ENCODE measurements at regions not wholly inside any gene's neighbourhood (a gene's known extent, or its start where the extent isn't known, plus 50 kb on each side); places are given as distances from the start of the nearest gene placed in this dataset.

DNA sequence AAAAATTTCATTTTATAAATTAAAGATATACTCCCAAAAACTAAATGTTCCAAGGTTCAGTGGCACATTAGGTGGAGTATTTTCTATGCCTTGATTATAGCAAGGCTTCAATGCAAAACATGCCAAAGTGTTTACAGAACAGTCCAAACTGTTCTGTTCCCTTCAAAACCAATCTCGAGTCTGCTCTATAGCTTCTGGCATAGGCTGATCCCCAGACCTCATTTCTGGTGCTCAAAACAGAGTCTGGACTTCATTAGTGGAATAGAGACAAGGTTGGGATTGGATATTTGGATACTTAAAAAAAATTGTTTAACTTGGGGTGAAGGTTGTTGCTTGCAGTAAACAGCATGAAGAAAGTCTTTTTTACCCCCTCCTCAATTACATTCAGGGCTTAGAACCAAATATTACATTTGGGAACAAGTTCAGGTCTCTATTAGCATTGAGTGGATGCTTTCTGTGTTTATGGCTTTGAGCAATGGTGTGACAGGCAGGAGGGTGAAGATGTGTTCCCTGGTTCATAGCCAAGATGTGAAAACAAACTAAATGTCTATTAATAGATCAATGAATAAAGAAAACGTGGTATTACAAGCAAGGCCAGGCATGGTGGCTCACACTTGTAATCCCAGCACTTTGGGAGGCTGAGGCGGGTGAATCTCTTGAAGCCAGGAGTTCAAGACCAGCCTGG lies 208.1 kb upstream of the RND3 start:
- no peak for DNase-seq
- no peak overlapping the region for H3K4me3 ChIP-seq (ENCODE audit: low read length)
- H3K4me1 ChIP-seq (ENCODE audit: low read length) = no peaks in the 10 kb centered on the region
- H3K9me2 ChIP-seq (replicated peaks; ENCODE audit: insufficient read depth, low read length) = no peaks in the 10 kb centered on the region
- no peaks in the 10 kb centered on the region for H3K79me2 ChIP-seq (ENCODE audit: low read length)
- no peak overlapping the region for H2AFZ ChIP-seq (ENCODE audit: low read length)
- no peak overlapping the region for H3K27ac ChIP-seq (ENCODE audit: low read length)
- no peaks in the 10 kb centered on the region for H3K9me3 ChIP-seq (ENCODE audit: low read length)
- H3K4me2 ChIP-seq (ENCODE audit: low read depth, low read length, poor library complexity, severe bottlenecking) = no peak overlapping the region
- no peaks in the 10 kb centered on the region for H3K36me3 ChIP-seq (ENCODE audit: insufficient read depth, low read length)
- H3K9ac ChIP-seq (ENCODE audit: low read length) = no peak overlapping the region
- no peaks in the 10 kb centered on the region for H3K27me3 ChIP-seq (ENCODE audit: low read length)
- H4K20me1 ChIP-seq (ENCODE audit: insufficient read depth, low read depth, low read length) = no peaks in the 10 kb centered on the region

DNA sequence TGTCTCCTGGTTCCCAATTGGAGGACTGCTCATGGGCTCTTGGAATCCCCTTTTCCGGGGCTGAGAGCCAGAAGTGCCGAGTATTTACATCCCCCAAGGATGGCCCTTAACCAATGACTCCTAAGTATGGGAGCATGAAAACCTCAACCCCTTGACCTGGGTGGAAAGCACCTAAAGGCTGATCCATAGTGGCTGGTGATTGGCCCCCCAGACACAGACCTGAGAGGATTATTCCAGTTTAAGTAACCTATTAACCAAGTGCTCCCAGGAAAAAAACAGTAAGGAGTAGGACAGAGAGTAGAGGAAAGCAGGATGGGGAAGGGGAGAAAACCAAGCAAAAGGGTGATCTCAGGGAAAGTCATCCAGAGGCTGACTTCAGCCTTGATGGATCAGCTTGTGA lies 206.1 kb upstream of the RND3 start:
- H3K27me3 ChIP-seq (ENCODE audit: low read length) = no peaks in the 10 kb centered on the region
- no peaks in the 10 kb centered on the region for H3K79me2 ChIP-seq (ENCODE audit: low read length)
- no peaks in the 10 kb centered on the region for H4K20me1 ChIP-seq (ENCODE audit: insufficient read depth, low read depth, low read length)
- no peaks in the 10 kb centered on the region for H3K4me1 ChIP-seq (ENCODE audit: low read length)
- H3K9me2 ChIP-seq (replicated peaks; ENCODE audit: insufficient read depth, low read length) = no peaks in the 10 kb centered on the region
- no peak overlapping the region for H3K4me2 ChIP-seq (ENCODE audit: low read depth, low read length, poor library complexity, severe bottlenecking)
- no peaks in the 10 kb centered on the region for H3K9me3 ChIP-seq (ENCODE audit: low read length)
- H3K36me3 ChIP-seq (ENCODE audit: insufficient read depth, low read length) = no peaks in the 10 kb centered on the region
- H3K27ac ChIP-seq (ENCODE audit: low read length) = no peak overlapping the region
- no peak overlapping the region for H3K9ac ChIP-seq (ENCODE audit: low read length)
- no peak overlapping the region for H3K4me3 ChIP-seq (ENCODE audit: low read length)
- H2AFZ ChIP-seq (ENCODE audit: low read length) = no peak overlapping the region
- no peak for DNase-seq

DNA sequence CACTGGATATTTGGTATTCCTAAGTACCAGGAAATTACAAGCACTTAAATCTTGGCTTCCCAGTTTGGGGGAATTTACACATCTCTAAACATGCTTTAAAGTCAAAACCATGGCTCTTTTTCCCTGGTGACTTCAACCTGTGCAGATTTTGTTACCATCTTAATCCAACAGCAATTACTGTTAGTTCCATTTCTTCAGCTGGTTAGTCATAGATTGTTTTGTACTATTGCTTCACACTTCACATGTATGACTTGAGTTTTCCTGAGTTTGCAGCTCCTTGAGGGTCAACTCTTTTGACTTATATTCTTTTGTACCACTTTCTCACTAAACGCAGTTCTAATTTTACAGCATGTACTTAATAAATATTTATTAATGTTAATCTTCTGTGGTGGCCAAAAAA lies 203.4 kb upstream of the RND3 start:
- no peak overlapping the region for H3K9ac ChIP-seq (ENCODE audit: low read length)
- H3K9me3 ChIP-seq (ENCODE audit: low read length) = no peaks in the 10 kb centered on the region
- H3K4me3 ChIP-seq (ENCODE audit: low read length) = no peak overlapping the region

DNA sequence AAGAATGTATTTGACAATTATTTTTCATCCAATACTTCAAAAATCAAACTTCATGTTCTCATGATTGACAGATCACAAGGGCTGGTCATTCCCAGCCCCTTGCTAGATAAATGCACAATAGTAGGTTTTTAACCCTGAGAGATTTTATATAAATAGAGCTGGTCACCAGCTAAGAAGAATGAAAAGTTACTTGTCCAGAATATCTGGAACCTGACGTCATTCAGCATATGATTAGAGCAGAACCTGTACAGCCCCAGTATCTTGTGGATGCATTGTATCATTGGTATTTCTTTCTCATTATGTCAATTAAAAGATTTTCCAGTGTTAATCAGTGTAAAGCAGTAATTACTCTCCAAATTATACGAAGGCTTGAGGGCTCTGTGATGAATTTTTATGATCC lies 202.8 kb upstream of the RND3 start:
- no peak overlapping the region for H2AFZ ChIP-seq (ENCODE audit: low read length)
- H3K9ac ChIP-seq (ENCODE audit: low read length) = no peak overlapping the region
- H3K27ac ChIP-seq (ENCODE audit: low read length) = no peak overlapping the region
- no peaks in the 10 kb centered on the region for H3K4me1 ChIP-seq (ENCODE audit: low read length)
- no peak overlapping the region for H3K4me2 ChIP-seq (ENCODE audit: low read depth, low read length, poor library complexity, severe bottlenecking)
- no peaks in the 10 kb centered on the region for H3K27me3 ChIP-seq (ENCODE audit: low read length)
- DNase-seq = no peak
- no peaks in the 10 kb centered on the region for H4K20me1 ChIP-seq (ENCODE audit: insufficient read depth, low read depth, low read length)
- no peak overlapping the region for H3K4me3 ChIP-seq (ENCODE audit: low read length)
- H3K9me2 ChIP-seq (replicated peaks; ENCODE audit: insufficient read depth, low read length) = no peaks in the 10 kb centered on the region
- no peaks in the 10 kb centered on the region for H3K79me2 ChIP-seq (ENCODE audit: low read length)
- H3K36me3 ChIP-seq (ENCODE audit: insufficient read depth, low read length) = no peaks in the 10 kb centered on the region
- H3K9me3 ChIP-seq (ENCODE audit: low read length) = no peaks in the 10 kb centered on the region

More for the DNA sequence above, 203.4 kb upstream of the RND3 start:
- H4K20me1 ChIP-seq (ENCODE audit: insufficient read depth, low read depth, low read length) = no peaks in the 10 kb centered on the region
- H2AFZ ChIP-seq (ENCODE audit: low read length) = no peak overlapping the region
- H3K9me2 ChIP-seq (replicated peaks; ENCODE audit: insufficient read depth, low read length) = no peaks in the 10 kb centered on the region
- no peaks in the 10 kb centered on the region for H3K36me3 ChIP-seq (ENCODE audit: insufficient read depth, low read length)
- DNase-seq = no peak
- no peak overlapping the region for H3K27ac ChIP-seq (ENCODE audit: low read length)
- no peak overlapping the region for H3K4me2 ChIP-seq (ENCODE audit: low read depth, low read length, poor library complexity, severe bottlenecking)
- no peaks in the 10 kb centered on the region for H3K79me2 ChIP-seq (ENCODE audit: low read length)
- no peaks in the 10 kb centered on the region for H3K4me1 ChIP-seq (ENCODE audit: low read length)
- no peaks in the 10 kb centered on the region for H3K27me3 ChIP-seq (ENCODE audit: low read length)

DNA sequence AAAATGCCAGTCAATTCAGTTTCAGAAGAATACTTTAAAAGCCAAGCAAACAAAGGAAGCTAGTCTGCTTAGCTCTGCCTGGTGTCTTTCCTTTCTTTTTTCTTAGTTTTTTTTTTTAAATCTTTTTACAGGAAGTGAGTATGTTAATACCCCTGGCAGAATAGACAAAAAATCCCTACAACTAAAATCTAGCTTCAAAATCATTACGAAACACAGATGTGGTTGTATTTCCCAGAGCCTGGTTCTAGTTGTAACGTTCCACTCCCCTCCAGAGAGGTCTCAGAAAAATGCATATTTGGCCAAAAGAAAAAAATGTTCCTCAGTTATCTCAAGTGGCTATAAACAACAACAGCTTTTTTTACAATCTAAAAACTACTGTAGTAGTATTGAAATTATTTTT lies 202.1 kb upstream of the RND3 start:
- no peak overlapping the region for H3K4me2 ChIP-seq (ENCODE audit: low read depth, low read length, poor library complexity, severe bottlenecking)
- no peak for DNase-seq
- no peaks in the 10 kb centered on the region for H3K79me2 ChIP-seq (ENCODE audit: low read length)
- no peaks in the 10 kb centered on the region for H3K36me3 ChIP-seq (ENCODE audit: insufficient read depth, low read length)
- H3K4me3 ChIP-seq (ENCODE audit: low read length) = no peak overlapping the region
- H3K9ac ChIP-seq (ENCODE audit: low read length) = no peak overlapping the region
- H3K9me3 ChIP-seq (ENCODE audit: low read length) = no peaks in the 10 kb centered on the region
- no peaks in the 10 kb centered on the region for H3K9me2 ChIP-seq (replicated peaks; ENCODE audit: insufficient read depth, low read length)
- no peaks in the 10 kb centered on the region for H3K4me1 ChIP-seq (ENCODE audit: low read length)
- no peak overlapping the region for H2AFZ ChIP-seq (ENCODE audit: low read length)
- H4K20me1 ChIP-seq (ENCODE audit: insufficient read depth, low read depth, low read length) = no peaks in the 10 kb centered on the region
- no peak overlapping the region for H3K27ac ChIP-seq (ENCODE audit: low read length)
- no peaks in the 10 kb centered on the region for H3K27me3 ChIP-seq (ENCODE audit: low read length)

DNA sequence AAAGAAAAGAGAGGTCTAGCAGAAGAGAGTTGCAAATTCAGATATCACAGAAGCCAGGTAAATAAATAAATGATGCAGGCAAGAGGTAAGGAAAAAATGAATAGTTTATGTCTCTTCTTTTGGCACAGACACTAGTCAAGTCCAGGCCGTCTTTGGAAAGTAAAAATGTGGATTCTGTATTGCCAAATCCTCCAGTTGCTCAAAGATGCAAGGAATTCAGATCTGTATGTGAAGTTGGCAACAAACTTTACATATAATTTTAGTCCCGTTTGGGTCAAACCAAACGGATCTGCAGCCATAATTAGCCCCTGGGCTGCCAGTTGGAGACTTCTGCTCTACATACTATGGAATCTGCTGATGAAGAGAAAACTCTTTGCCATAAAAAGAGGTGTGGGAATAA lies 200.5 kb upstream of the RND3 start:
- H3K79me2 ChIP-seq (ENCODE audit: low read length) = no peaks in the 10 kb centered on the region
- H3K4me3 ChIP-seq (ENCODE audit: low read length) = no peak overlapping the region
- H3K9ac ChIP-seq (ENCODE audit: low read length) = no peak overlapping the region
- no peaks in the 10 kb centered on the region for H3K9me3 ChIP-seq (ENCODE audit: low read length)
- no peaks in the 10 kb centered on the region for H3K27me3 ChIP-seq (ENCODE audit: low read length)
- no peaks in the 10 kb centered on the region for H3K4me1 ChIP-seq (ENCODE audit: low read length)
- no peaks in the 10 kb centered on the region for H4K20me1 ChIP-seq (ENCODE audit: insufficient read depth, low read depth, low read length)
- no peaks in the 10 kb centered on the region for H3K9me2 ChIP-seq (replicated peaks; ENCODE audit: insufficient read depth, low read length)
- H3K36me3 ChIP-seq (ENCODE audit: insufficient read depth, low read length) = no peaks in the 10 kb centered on the region
- DNase-seq = no peak
- H2AFZ ChIP-seq (ENCODE audit: low read length) = no peak overlapping the region
- H3K27ac ChIP-seq (ENCODE audit: low read length) = no peak overlapping the region
- H3K4me2 ChIP-seq (ENCODE audit: low read depth, low read length, poor library complexity, severe bottlenecking) = no peak overlapping the region

DNA sequence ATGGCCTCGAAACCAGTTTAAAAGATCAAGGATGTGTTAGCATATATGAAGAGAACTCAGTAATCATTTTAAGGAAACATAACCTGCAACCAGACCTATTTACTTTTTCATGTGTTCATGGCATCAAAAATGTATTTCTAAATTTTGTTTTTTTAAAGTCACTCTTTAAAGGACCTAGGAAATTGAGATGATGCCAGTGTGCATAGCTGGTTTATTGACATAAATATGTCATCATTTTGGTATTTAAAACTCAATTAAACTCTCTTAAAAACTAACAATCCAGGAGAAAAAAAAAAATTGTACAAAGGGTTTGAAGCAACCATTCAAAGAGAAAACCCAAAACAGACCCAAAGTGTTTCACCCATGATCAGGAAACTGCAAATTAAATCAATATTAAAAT lies 198.9 kb upstream of the RND3 start:
- Histone ChIP-seq H4K20me1 (ENCODE audit: insufficient read depth, low read depth, low read length) (no peaks in the 10 kb centered on the region), H3K27ac (ENCODE audit: low read length) (no peak overlapping the region), H3K4me1 (ENCODE audit: low read length) (no peaks in the 10 kb centered on the region), H3K27me3 (ENCODE audit: low read length) (no peaks in the 10 kb centered on the region), H3K79me2 (ENCODE audit: low read length) (no peaks in the 10 kb centered on the region), H3K4me3 (ENCODE audit: low read length) (no peak overlapping the region), H3K9ac (ENCODE audit: low read length) (no peak overlapping the region), H3K9me2 (replicated peaks; ENCODE audit: insufficient read depth, low read length) (no peaks in the 10 kb centered on the region), H3K4me2 (ENCODE audit: low read depth, low read length, poor library complexity, severe bottlenecking) (no peak overlapping the region), H2AFZ (ENCODE audit: low read length) (no peak overlapping the region), H3K9me3 (ENCODE audit: low read length) (no peaks in the 10 kb centered on the region), H3K36me3 (ENCODE audit: insufficient read depth, low read length) (no peaks in the 10 kb centered on the region)
- DNase-seq = no peak

DNA sequence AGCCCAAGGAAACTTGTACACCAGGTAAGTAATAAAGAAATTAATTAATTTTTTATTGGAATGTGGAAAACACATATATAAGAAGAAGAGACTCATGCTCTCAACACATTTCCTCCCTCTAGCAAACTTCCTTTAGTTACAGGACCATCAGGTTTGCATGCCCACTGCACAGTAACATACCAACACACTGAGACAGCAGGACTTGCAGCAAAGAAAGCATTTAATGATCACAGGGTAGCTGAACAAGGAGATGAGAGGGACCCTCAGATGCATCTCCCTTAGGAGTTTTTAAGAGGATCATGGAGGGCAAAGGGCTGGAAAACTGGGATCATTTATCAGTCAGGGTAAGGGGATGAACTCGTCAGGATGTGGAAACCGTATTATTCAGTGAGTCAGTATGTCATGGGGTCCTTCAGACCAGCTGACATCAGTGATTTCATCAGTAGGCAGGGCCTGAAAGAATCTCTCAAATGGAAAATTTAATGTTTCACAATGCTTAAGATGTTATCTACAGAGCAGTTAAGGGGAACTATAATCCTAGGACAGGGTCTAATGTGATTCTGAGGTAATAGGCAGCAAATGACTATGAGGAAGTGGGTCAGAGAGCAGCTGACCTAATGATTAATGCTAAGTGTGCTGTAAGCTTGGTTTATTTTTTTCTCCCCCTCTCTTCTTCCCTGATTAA lies 193.8 kb upstream of the RND3 start:
- no peaks in the 10 kb centered on the region for H3K9me2 ChIP-seq (replicated peaks; ENCODE audit: insufficient read depth, low read length)
- DNase-seq = no peak
- H3K27me3 ChIP-seq (ENCODE audit: low read length) = no peaks in the 10 kb centered on the region
- no peak overlapping the region for H3K4me2 ChIP-seq (ENCODE audit: low read depth, low read length, poor library complexity, severe bottlenecking)
- H4K20me1 ChIP-seq (ENCODE audit: insufficient read depth, low read depth, low read length) = no peaks in the 10 kb centered on the region
- no peak overlapping the region for H3K27ac ChIP-seq (ENCODE audit: low read length)
- H3K36me3 ChIP-seq (ENCODE audit: insufficient read depth, low read length) = no peaks in the 10 kb centered on the region
- H2AFZ ChIP-seq (ENCODE audit: low read length) = no peak overlapping the region
- no peak overlapping the region for H3K4me3 ChIP-seq (ENCODE audit: low read length)
- no peaks in the 10 kb centered on the region for H3K4me1 ChIP-seq (ENCODE audit: low read length)
- no peaks in the 10 kb centered on the region for H3K9me3 ChIP-seq (ENCODE audit: low read length)
- H3K79me2 ChIP-seq (ENCODE audit: low read length) = no peaks in the 10 kb centered on the region
- no peak overlapping the region for H3K9ac ChIP-seq (ENCODE audit: low read length)
